Smooth muscle cell (in vitro differentiated cells): ENCODE measurements at regions not wholly inside any gene's neighbourhood (a gene's known extent, or its start where the extent isn't known, plus 50 kb on each side); places are given as distances from the start of the nearest gene placed in this dataset.

ENCODE experiments used
- DNase-seq: peaks from one replicate; lab custom pipeline; 2025; ENCODE audit not compliant: unreplicated experiment; lab: John Stamatoyannopoulos, UW
- H2AFZ ChIP-seq: fragments of 200-600 bp; sonication (generic); 2 replicates; pipeline ENCODE4 v1.6.0; 2016; ENCODE audit warnings: antibody characterized with exemption, low read depth, mild to moderate bottlenecking
- H3F3A ChIP-seq: fragments of 200-600 bp; sonication (generic); 2 replicates; pipeline ENCODE4 v1.6.0; 2017; ENCODE audit warnings: antibody characterized with exemption, low read depth
- H3K27ac ChIP-seq: fragments of 200-600 bp; sonication (generic); 2 replicates; pipeline ENCODE4 v1.5.1; 2016; ENCODE audit warnings: low read depth, mild to moderate bottlenecking
- H3K27me3 ChIP-seq: fragments of 200-600 bp; sonication (generic); 2 replicates; pipeline ENCODE4 v1.6.1; 2016; ENCODE audit warnings: low read depth, mild to moderate bottlenecking
- H3K36me3 ChIP-seq: fragments of 200-600 bp; sonication (generic); 2 replicates; pipeline ENCODE4 v1.5.1; 2016; ENCODE audit warnings: low read depth
- H3K4me1 ChIP-seq: fragments of 200-600 bp; sonication (generic); 2 replicates; pipeline ENCODE4 v1.5.1; 2016; ENCODE audit warnings: low read depth
- H3K4me2 ChIP-seq: fragments of 200-600 bp; sonication (generic); 2 replicates; pipeline ENCODE4 v1.6.0; 2016; ENCODE audit warnings: mild to moderate bottlenecking
- H3K4me3 ChIP-seq: fragments of 200-600 bp; sonication (generic); 2 replicates; pipeline ENCODE4 v1.5.1; 2016; ENCODE audit warnings: mild to moderate bottlenecking
- H3K79me2 ChIP-seq: fragments of 200-600 bp; sonication (generic); 2 replicates; pipeline ENCODE4 v1.6.0; 2016; ENCODE audit warnings: low read depth, mild to moderate bottlenecking
- H3K9ac ChIP-seq: fragments of 200-600 bp; sonication (generic); 2 replicates; pipeline ENCODE4 v1.6.0; 2016; ENCODE audit warnings: low read depth
- H3K9me3 ChIP-seq: fragments of 200-600 bp; sonication (generic); replicated peaks from 2 replicates; pipeline ENCODE4 v1.5.1; 2016; ENCODE audit warnings: low read depth
- H4K20me1 ChIP-seq: fragments of 200-600 bp; sonication (generic); 2 replicates; pipeline ENCODE4 v1.6.0; 2016; ENCODE audit warnings: low read depth
- CTCF ChIP-seq: fragments of 200-600 bp; sonication (generic); IDR thresholded peaks from 2 replicates; pipeline ENCODE4 v1.5.1; 2017; ENCODE audit warnings: borderline replicate concordance, mild to moderate bottlenecking, antibody characterized with exemption; ENCODE audit not compliant: insufficient read depth, poor library complexity, severe bottlenecking
- WGBS: methylation state at CpG from one replicate; pipeline ENCODE4 v1.1.7; 2016; ENCODE audit warnings: low lambda C conversion rate; 5-methylcytosine and 5-hydroxymethylcytosine counted together

GRCh38 chr10:4509405-4509804 is 316.6 kb upstream of the AKR1E2 start:
- no peaks in the 10 kb centered on the region for H3K36me3 ChIP-seq
- H2AFZ ChIP-seq, result no peak overlapping the region
- WGBS, result 93% methylated on average over 10 of the region's 10 CpGs
- H3K9me3 ChIP-seq, result no peaks in the 10 kb centered on the region
- no peak overlapping the region for H3K4me3 ChIP-seq
- no peaks in the 10 kb centered on the region for H3K27me3 ChIP-seq
- no peak overlapping the region for H3K9ac ChIP-seq
- DNase-seq, result no peak
- no peaks in the 10 kb centered on the region for H3K79me2 ChIP-seq
- no peak for TF ChIP-seq CTCF
- peaks cover 3% of the 10 kb centered on the region for H3K4me1 ChIP-seq
- no peaks in the 10 kb centered on the region for H4K20me1 ChIP-seq
- H3K4me2 ChIP-seq, result no peak overlapping the region
- no peak overlapping the region for H3K27ac ChIP-seq
- H3F3A ChIP-seq, result no peaks in the 10 kb centered on the region

GRCh38 chr10:4506095-4506494 is 319.9 kb upstream of the AKR1E2 start:
- no peaks in the 10 kb centered on the region for H3K36me3 ChIP-seq
- no peak for TF ChIP-seq CTCF
- H3K4me1 ChIP-seq, result peaks cover 3% of the 10 kb centered on the region
- H4K20me1 ChIP-seq, result no peaks in the 10 kb centered on the region
- H3K4me3 ChIP-seq, result no peak overlapping the region
- DNase-seq, result no peak
- H3K79me2 ChIP-seq, result no peaks in the 10 kb centered on the region
- WGBS, result 83% methylated on average over 2 of the region's 2 CpGs
- H3K4me2 ChIP-seq, result no peak overlapping the region
- no peaks in the 10 kb centered on the region for H3K27me3 ChIP-seq
- no peak overlapping the region for H2AFZ ChIP-seq
- no peak overlapping the region for H3K9ac ChIP-seq
- no peaks in the 10 kb centered on the region for H3K9me3 ChIP-seq
- H3F3A ChIP-seq, result no peaks in the 10 kb centered on the region
- no peak overlapping the region for H3K27ac ChIP-seq

- no peaks in the 10 kb centered on the region for H3K79me2 ChIP-seq
- no peak overlapping the region for H3K4me2 ChIP-seq
- no peak for DNase-seq
- no peaks in the 10 kb centered on the region for H3K9me3 ChIP-seq
- 92% methylated on average over 5 of the region's 5 CpGs for WGBS
- H3K9ac ChIP-seq, result no peak overlapping the region
- H4K20me1 ChIP-seq, result no peaks in the 10 kb centered on the region
- no peak for TF ChIP-seq CTCF
- no peaks in the 10 kb centered on the region for H3F3A ChIP-seq
- H3K27ac ChIP-seq, result no peak overlapping the region
- H3K36me3 ChIP-seq, result no peaks in the 10 kb centered on the region
- H3K4me1 ChIP-seq, result peaks cover 3% of the 10 kb centered on the region
- no peaks in the 10 kb centered on the region for H3K27me3 ChIP-seq
- no peak overlapping the region for H2AFZ ChIP-seq
- no peak overlapping the region for H3K4me3 ChIP-seq
Measured at GRCh38 chr10:4504550-4504949, 321.5 kb upstream of the AKR1E2 start.

- no peak overlapping the region for H3K9ac ChIP-seq
- H3K36me3 ChIP-seq, result no peaks in the 10 kb centered on the region
- H3K9me3 ChIP-seq, result no peaks in the 10 kb centered on the region
- peaks cover 8% of the 10 kb centered on the region for H3K4me1 ChIP-seq
- peaks cover 13% of the 10 kb centered on the region for H3F3A ChIP-seq
- H3K4me2 ChIP-seq, result no peak overlapping the region
- no peak for DNase-seq
- no peak overlapping the region for H3K4me3 ChIP-seq
- H2AFZ ChIP-seq, result peak overlapping the region; percentile 20
- H3K27me3 ChIP-seq, result no peaks in the 10 kb centered on the region
- TF ChIP-seq CTCF, result no peak
- H4K20me1 ChIP-seq, result no peaks in the 10 kb centered on the region
- no peaks in the 10 kb centered on the region for H3K79me2 ChIP-seq
- peak overlapping the region; percentile 55 for H3K27ac ChIP-seq
- 17% methylated on average over 2 of the region's 2 CpGs for WGBS
Measured at GRCh38 chr10:4503076-4503475, 322.9 kb upstream of the AKR1E2 start.
